Nucleus accumbens (tissue), 56 donors: ENCODE measurements at regions not wholly inside any gene's neighbourhood (a gene's known extent, or its start where the extent isn't known, plus 50 kb on each side); places are given as distances from the start of the nearest gene placed in this dataset.

Experiments
- DNase-seq, 56 donors: peaks; one replicate each; lab custom pipeline; 2025; lab: John Stamatoyannopoulos, UW

DNA sequence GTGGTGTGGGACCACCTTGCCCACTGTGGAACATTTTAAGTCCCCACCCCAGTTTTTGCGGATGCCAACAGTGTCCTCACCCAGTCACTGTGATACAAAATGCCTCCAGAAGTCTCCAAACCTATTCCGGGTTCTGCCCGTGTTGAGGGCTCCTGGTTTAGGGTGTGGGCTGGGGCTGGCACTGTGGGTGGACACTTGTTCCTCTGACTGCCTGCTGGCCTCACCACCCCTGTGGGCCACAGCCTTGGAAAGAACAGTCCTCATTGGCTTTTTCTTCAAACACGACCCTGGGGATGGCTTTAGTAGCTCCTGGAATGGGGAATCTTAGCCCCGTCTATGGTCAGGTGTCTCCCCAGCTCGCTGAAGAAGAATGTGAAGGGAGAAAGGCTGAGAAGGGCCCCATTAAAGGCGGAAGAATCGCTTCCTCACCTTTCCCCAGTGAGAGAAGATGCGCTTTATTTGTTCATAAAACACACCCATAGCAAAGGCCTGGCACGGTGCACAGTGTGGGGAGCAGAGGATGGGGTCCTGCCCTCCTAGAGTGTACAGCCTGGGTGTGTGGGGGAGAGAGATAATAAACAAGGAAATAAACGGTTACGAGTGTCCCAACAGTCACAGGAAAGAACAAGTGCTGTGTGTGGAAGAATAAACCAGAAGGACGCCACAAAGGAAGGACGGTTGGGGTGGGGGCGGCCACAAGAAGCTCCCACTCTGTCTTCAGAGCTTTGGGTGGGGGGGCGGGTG is 56.3 kb upstream of the SLC22A11 start:
- DNase-seq, result no peak

DNA sequence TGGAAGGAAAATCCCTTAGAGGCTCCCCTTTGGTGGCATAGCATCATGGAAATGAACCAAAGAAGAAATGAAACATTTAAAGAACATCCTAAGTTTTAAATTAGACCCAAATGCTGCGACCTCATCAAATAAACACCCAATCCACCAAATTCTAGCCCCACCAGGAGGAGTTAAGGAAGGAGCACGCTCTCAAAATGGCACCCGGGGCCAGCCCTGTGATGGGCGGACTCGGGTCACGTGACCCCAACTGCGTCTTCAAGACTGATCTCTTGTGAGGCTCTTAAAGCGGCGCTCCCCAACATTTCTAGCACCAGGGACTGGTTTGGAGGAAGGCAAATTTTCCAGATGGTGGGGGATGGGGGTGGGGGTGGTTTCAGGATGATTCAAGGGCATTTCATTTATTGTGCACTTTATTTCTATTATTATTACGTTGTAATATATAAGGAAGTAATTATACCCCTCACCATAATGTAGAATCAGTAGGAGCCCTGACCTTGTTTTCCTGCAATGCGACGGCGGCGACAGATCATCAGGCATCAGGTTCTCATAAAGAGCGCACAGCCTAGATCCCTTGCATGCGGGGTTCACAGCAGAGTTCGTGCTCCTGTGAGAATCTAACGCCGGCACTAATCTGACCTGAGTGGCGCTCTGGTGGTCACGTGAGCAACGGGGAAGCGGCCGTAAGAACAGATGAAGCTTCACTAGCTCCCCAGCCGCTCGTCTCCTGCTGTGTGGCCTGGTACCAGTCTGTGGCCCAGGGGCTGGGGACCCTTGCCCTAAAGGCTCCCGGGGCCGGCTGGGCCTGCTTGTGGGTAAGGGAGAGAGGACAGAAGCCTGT is 55.3 kb upstream of the SLC22A11 start:
- no peak for DNase-seq

DNA sequence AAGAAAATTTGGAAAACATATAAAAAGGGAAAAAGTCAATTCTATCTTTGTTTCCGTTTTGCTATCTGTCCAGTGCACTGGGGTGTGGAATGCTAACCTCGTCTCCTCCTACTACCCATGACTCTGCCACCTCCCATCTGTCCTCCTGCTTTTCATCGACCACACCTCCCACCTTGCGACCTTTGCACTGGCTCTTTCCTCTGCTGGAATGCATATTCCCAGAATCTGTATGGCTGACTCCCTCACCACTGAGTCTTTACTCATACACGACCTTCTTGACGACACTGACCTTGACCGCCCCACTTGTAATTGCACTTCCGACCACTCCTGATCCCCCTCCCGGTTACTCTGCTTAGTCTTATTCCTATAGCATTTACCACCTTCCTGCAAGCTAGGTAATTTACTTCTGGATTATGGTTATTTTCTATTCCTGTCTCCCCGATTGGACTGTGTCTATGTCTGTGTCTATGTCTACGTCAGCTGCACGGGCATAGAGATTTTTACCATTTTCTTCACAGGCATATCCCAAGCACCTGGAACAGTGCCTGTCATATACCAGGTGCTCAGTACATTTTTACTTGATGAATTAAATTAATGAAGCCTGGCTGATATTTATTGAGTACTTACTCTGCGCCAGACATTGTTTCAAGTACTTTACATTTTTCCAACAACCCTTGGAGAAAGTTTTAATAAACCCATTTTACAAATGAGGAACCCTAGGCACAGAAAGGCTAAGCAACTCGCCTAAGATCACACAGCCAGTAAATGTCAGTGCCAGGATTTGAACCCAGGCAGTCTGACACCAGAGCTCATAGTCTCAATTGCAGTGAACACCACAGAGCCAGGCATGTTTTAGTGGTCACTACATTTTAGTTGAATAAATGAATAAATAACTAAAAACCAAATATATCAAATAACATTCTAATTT is 54.0 kb upstream of the SLC22A11 start:
- DNase-seq, result no peak

DNA sequence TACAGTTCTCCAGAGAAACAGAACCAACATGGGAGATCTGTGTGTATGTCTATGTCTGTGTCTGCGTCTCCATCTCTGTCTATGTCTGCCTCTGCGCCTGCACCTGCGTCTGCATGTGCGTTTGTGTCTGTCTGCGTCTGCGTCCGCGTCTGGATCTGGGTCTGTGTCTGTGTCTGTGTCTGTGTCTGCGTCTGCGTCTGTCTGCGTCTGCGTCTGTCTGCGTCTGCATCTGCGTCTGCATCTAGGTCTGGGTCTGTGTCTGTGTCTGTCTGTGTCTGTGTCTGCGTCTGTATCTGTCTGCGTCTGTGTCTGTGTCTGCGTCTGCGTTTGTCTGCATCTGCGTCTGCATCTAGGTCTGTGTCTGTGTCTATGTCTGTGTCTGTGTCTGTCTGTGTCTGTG is 53.1 kb upstream of the SLC22A11 start:
- no peak for DNase-seq

- no peak for DNase-seq
Observed at GRCh38 chr11:64503186-64503753, 52.5 kb upstream of the SLC22A11 start.

DNA sequence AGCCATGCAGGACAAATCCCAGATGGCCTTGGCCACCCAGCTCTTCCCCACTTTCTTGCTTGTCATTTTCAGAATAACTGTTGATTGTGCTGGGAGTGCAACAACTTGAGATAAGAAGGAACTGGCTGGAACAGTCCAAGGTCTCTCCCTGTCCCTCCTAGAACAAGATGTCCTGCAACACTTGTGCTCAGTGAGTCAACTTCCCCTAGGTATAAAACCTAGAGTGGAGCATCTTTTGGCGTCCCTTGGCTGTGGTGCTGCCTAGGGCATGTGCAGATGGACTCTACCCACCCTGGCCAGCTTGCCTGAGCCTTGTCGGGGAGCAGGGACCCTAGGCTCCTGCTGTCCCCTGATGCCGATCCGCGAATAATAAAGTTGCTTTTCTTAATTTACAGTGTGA is 50.7 kb upstream of the SLC22A11 start:
- no peak for DNase-seq
